Gastroesophageal sphincter (tissue), 4 donors: ENCODE measurements at regions not wholly inside any gene's neighbourhood (a gene's known extent, or its start where the extent isn't known, plus 50 kb on each side); places are given as distances from the start of the nearest gene placed in this dataset.

Experiments
- ATAC-seq: fragments of 150-250 bp; one replicate; pipeline ENCODE4 v1.9.1; 2016; ENCODE audit warnings: mild to moderate bottlenecking, moderate library complexity
- H3K27ac ChIP-seq, 4 donors: fragments of 200-600 bp; sonication (generic) in 3 of 4; 1 replicate in 3 of 4; 2 replicates in 1 of 4; pipeline ENCODE4 v1.5.1; 2016 to 2019
- H3K27me3 ChIP-seq: fragments of 200-600 bp; sonication (generic); one replicate; pipeline ENCODE4 v1.5.1; 2019
- H3K36me3 ChIP-seq, 2 donors: fragments of 200-600 bp; sonication (generic); one replicate each; pipeline ENCODE4 v1.5.1; 2019; ENCODE audit warnings: control low read depth in 1 of 2
- H3K4me1 ChIP-seq, 3 donors: fragments of 200-600 bp; sonication (generic); 1 replicate in 2 of 3; 2 replicates in 1 of 3; pipeline ENCODE4 v1.5.1; 2016 to 2019; ENCODE audit warnings: control low read depth in 2 of 3
- H3K4me3 ChIP-seq, 2 donors: fragments of 200-600 bp; sonication (generic); one replicate each; pipeline ENCODE4 v1.5.1; 2019; ENCODE audit warnings: mild to moderate bottlenecking in 1 of 2, moderate library complexity in 1 of 2
- H3K9me3 ChIP-seq, 3 donors: fragments of 200-600 bp; sonication (generic); one replicate each; pipeline ENCODE4 v1.5.1; 2017 to 2019; ENCODE audit warnings: control low read depth in 2 of 3
- EP300 ChIP-seq: sonication (generic); formaldehyde crosslinking; IDR thresholded peaks from one replicate; pipeline ENCODE4 v1.6.1; 2017; ENCODE audit warnings: antibody characterized with exemption, mild to moderate bottlenecking
- POLR2A ChIP-seq, 2 donors: fragments of 450-650 bp; IDR thresholded peaks; one replicate each; pipeline ENCODE4 v1.6.1; 2017; ENCODE audit warnings: antibody characterized with exemption in 2 of 2, mild to moderate bottlenecking in 2 of 2, moderate library complexity in 1 of 2
- POLR2AphosphoS5 ChIP-seq: sonication (generic); formaldehyde crosslinking; IDR thresholded peaks from one replicate; pipeline ENCODE4 v1.6.1; 2017; ENCODE audit warnings: antibody characterized with exemption
- WGBS, 2 donors: methylation state at CpG; one replicate each; pipeline ENCODE4 v1.1.5; 2018; ENCODE audit warnings: low coverage in 1 of 2; 5-methylcytosine and 5-hydroxymethylcytosine counted together
- TF ChIP-seq, protein P1 (sequence below), 4 experiments: fragments of 200-600 bp in 2 of 4; fragments of 450-650 bp in 2 of 4; sonication (generic) in 1 of 4; IDR thresholded peaks; one replicate each; pipeline ENCODE4 v1.5.1; 2017 to 2019; ENCODE audit warnings: antibody characterized with exemption in 4 of 4, mild to moderate bottlenecking in 2 of 4, moderate library complexity in 2 of 4

DNA sequence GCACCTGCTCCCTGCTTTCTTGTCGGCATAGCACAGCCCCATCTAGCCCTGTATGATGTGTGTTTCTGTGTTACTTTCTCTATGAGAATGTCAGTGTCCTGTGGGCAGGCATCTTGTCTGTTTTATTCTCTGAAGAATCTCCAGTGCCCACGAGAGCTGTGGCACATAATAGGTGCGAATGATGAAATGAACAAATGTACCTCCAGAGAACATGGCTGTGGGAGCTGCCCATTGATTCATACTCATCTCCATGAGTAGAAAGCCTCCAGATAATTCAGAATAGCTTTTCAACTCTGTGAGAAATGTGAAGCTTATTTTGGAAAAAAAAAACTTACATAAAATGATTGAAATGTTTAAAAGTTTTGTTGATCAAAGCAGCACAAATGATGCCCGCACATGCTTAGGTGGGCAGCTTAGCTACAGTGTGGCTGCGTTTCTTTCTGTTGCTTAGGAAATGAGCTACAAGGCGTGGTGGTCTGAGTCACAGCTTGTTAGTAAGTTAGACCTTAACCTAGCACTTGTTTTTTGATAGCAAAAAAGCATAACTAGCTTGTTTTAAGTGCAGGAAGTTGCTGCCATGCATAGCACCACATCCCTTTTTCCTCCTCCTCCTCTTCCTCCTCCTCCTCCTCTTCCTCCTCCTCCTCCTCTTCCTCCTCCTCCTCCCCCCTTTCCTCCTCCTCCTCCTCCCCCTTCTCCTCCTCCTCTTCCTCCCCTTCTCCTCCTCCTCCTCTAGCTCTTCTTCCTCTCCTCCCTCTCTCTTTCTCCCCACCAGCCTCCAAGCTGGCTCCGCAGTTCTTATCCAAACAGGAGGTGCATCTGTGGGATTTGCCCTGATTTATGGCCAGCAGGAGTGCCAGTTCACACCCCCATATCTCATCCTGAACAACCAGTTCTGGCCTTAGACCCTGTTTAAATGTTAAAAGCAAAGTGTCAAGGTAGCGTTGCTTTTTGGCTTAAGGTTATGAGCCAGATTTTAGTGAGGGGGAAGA is 221.5 kb downstream of the IRF8 start:
- no peaks in the 10 kb centered on the region for H3K36me3 ChIP-seq
- TF ChIP-seq, protein P1, sequence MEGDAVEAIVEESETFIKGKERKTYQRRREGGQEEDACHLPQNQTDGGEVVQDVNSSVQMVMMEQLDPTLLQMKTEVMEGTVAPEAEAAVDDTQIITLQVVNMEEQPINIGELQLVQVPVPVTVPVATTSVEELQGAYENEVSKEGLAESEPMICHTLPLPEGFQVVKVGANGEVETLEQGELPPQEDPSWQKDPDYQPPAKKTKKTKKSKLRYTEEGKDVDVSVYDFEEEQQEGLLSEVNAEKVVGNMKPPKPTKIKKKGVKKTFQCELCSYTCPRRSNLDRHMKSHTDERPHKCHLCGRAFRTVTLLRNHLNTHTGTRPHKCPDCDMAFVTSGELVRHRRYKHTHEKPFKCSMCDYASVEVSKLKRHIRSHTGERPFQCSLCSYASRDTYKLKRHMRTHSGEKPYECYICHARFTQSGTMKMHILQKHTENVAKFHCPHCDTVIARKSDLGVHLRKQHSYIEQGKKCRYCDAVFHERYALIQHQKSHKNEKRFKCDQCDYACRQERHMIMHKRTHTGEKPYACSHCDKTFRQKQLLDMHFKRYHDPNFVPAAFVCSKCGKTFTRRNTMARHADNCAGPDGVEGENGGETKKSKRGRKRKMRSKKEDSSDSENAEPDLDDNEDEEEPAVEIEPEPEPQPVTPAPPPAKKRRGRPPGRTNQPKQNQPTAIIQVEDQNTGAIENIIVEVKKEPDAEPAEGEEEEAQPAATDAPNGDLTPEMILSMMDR (IDR thresholded peaks at IDR 0.05) = no peak
- no peak for TF ChIP-seq POLR2A (IDR thresholded peaks at IDR 0.05)
- no peak for ATAC-seq
- 56 to 83% methylated on average over 4 to 7 of the region's 8 CpGs for WGBS, 2 donors
- no peak overlapping the region for H3K27ac ChIP-seq
- no peaks in the 10 kb centered on the region for H3K9me3 ChIP-seq
- no peaks in the 10 kb centered on the region for H3K4me1 ChIP-seq
- no peak overlapping the region for H3K4me3 ChIP-seq
- H3K27me3 ChIP-seq = no peaks in the 10 kb centered on the region

DNA sequence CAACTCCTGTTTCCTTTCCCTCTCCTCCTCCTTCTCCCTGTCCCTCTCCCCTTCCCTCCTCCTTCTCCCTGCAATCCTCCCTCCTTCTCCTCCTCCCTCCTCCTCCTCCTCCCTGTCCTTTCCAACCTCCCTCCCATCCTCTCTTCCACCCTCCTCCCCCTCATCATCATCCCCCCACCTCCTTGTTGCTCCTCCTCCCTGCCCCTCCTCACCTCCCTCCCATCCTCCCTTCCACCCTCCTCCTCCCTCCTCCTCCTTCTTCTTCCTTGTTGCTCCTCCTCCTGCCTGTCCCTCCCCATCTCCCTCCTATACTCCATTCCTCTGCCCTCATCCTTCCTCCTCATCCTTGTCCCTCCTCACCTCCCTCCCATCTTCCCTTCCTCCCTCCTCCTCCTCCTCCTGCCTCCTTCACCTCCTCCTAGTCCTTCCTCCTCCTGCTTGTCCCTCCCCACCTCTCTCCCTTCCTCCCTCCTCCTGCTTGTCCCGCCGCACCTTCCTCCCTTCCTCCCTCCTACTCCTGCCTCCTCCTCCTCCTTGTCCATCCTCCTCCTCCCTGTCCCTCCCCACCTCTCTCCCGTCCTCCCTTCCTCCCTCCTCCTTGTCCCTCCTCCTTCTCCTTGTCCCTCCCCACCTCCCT is 222.5 kb downstream of the IRF8 start:
- H3K27me3 ChIP-seq = no peaks in the 10 kb centered on the region
- no peaks in the 10 kb centered on the region for H3K36me3 ChIP-seq
- H3K4me3 ChIP-seq = no peak overlapping the region
- no peaks in the 10 kb centered on the region for H3K9me3 ChIP-seq
- TF ChIP-seq, protein P1 (IDR thresholded peaks at IDR 0.05) = no peak
- TF ChIP-seq POLR2AphosphoS5 = no peak
- TF ChIP-seq EP300 = no peak
- TF ChIP-seq POLR2A (IDR thresholded peaks at IDR 0.05) = no peak
- H3K27ac ChIP-seq = no peak overlapping the region
- no peaks in the 10 kb centered on the region for H3K4me1 ChIP-seq
- 69% methylated on average over 3 of the region's 3 CpGs; no CpG with 5 or more reads in 1 of the 2 donors for WGBS, 2 donors
- ATAC-seq = no peak

DNA sequence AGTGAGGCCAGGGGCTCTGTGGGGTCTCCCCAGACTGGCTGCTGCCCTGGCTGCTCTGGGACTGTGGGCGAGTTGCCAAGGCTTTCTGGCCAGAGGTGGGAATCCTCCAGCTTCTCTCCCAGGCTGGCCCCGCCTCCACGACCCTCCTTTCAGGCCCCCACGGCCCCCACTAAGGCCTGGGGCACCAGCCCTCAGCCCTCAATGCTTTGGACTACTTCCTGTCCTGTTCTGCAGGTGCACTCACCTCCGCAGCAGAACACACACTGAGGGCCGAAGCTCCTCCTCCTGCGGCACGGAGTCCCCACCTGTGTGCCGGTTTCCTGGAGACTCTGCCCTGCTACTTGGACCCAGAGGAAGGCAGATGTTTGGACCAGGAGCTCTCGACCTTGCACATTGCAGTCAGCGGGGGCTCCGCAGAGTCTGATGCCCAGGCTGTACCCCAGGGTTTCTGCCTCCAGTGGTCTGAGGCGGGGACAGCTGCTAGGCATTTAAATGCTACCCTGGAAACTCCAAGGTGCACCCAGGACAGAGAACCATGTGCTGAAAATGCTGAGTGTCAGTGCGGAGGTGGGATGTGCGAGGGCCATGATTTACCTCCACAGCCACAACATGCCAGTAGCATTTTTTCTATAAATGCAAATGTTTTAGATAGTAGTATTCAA is 223.8 kb downstream of the IRF8 start:
- Histone ChIP-seq H3K4me1 (no peaks in the 10 kb centered on the region), H3K4me3 (no peak overlapping the region), H3K9me3 (no peaks in the 10 kb centered on the region), H3K27me3 (no peaks in the 10 kb centered on the region), H3K27ac (no peak overlapping the region), H3K36me3 (no peaks in the 10 kb centered on the region)
- WGBS, 2 donors = 40 to 100% methylated on average over 2 of the region's 15 CpGs
- TF ChIP-seq POLR2A (IDR thresholded peaks at IDR 0.05) (no peak), POLR2AphosphoS5 (no peak), EP300 (no peak)
- TF ChIP-seq, protein P1 (IDR thresholded peaks at IDR 0.05) = no peak
- no peak for ATAC-seq

DNA sequence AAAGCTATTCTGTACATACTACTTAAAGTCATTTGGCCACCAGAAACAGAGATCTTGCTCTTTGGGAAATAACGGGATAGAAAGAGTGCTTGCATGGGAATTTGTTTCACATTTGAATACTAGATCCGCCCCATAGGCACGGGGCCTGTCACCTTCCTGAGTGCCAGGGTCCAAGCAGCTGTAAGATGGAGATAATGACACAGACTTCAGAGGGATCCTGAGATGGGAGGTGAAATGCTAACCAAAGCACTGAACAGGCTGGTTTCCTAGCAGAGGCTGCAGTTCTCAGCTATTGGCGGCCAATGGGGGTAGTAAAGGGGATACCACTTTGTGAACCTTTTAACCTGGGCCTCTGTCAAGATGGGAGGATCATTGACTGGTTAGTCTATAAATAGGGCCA is 225.4 kb downstream of the IRF8 start:
- ATAC-seq = no peak
- TF ChIP-seq POLR2AphosphoS5 = no peak
- TF ChIP-seq POLR2A (IDR thresholded peaks at IDR 0.05) = no peak
- no peak for TF ChIP-seq EP300
- TF ChIP-seq, protein P1 (IDR thresholded peaks at IDR 0.05) = no peak
- Histone ChIP-seq H3K9me3 (no peaks in the 10 kb centered on the region), H3K4me3 (no peak overlapping the region), H3K4me1 (no peaks in the 10 kb centered on the region), H3K27me3 (no peaks in the 10 kb centered on the region), H3K36me3 (no peaks in the 10 kb centered on the region), H3K27ac (no peak overlapping the region)
- WGBS, 2 donors = 83 to 89% methylated on average over 3 of the region's 4 CpGs
